HepG2 (cell line): ENCODE measurements at regions not wholly inside any gene's neighbourhood (a gene's known extent, or its start where the extent isn't known, plus 50 kb on each side); places are given as distances from the start of the nearest gene placed in this dataset.

Experiments used
- FOXK1 ChIP-seq: sonication (generic); formaldehyde crosslinking; IDR thresholded peaks from 2 replicates; pipeline ENCODE4 v1.4.0; 2020; ENCODE audit warnings: low read depth, missing genetic modification reagents, borderline replicate concordance
- GATA4 ChIP-seq: sonication (generic); IDR thresholded peaks from 2 replicates; pipeline ENCODE4 v1.6.1; 2016; ENCODE audit warnings: antibody characterized with exemption, low read depth, borderline replicate concordance
- HNRNPLL ChIP-seq: fragments of 200-400 bp; formaldehyde crosslinking; IDR thresholded peaks from 2 replicates; pipeline ENCODE4 v1.6.1; 2017; ENCODE audit warnings: mild to moderate bottlenecking, low read depth, low read length; ENCODE audit not compliant: poor library complexity, severe bottlenecking
- KAT7 ChIP-seq: IDR thresholded peaks from 2 replicates; pipeline ENCODE4 v1.6.1; 2018; ENCODE audit warnings: borderline replicate concordance, missing compliant biosample characterization
- KLF16 ChIP-seq, 2 experiments: sonication (generic) in 1 of 2; formaldehyde crosslinking in 1 of 2; IDR thresholded peaks; 2 replicates each; pipeline versions ENCODE4 v1.6.1 to v1.8.0; 2016 to 2023; ENCODE audit warnings: missing genetic modification reagents in 2 of 2, missing compliant biosample characterization in 1 of 2
- NFE2 ChIP-seq: sonication (generic); formaldehyde crosslinking; IDR thresholded peaks from 2 replicates; pipeline ENCODE4 v1.4.0; 2020; ENCODE audit warnings: missing genetic modification reagents
- NR2F1 ChIP-seq, 2 experiments: fragments of 450-650 bp in 1 of 2; formaldehyde crosslinking in 1 of 2; IDR thresholded peaks; 2 replicates each; pipeline versions ENCODE4 v1.5.0 to v1.6.1; 2016 to 2020; ENCODE audit warnings: mild to moderate bottlenecking in 1 of 2, missing compliant biosample characterization in 1 of 2, missing genetic modification reagents in 1 of 2, moderate library complexity in 1 of 2
- RARA ChIP-seq: IDR thresholded peaks from 2 replicates; pipeline ENCODE4 v1.6.1; 2016; ENCODE audit warnings: missing genetic modification reagents, missing compliant biosample characterization
- SIN3A ChIP-seq: IDR thresholded peaks from 2 replicates; pipeline ENCODE4 v1.6.1; 2011; ENCODE audit warnings: low read depth, mild to moderate bottlenecking, control low read depth, low read length, borderline replicate concordance
- SRY ChIP-seq: sonication (generic); formaldehyde crosslinking; IDR thresholded peaks from 2 replicates; pipeline ENCODE4 v1.8.0; 2022; ENCODE audit warnings: mild to moderate bottlenecking, missing genetic modification reagents
- ZNF33B ChIP-seq: sonication (generic); formaldehyde crosslinking; IDR thresholded peaks from 2 replicates; pipeline ENCODE4 v1.5.1; 2020; ENCODE audit warnings: mild to moderate bottlenecking, missing genetic modification reagents
- ZNF446 ChIP-seq: sonication (generic); formaldehyde crosslinking; IDR thresholded peaks from 2 replicates; pipeline ENCODE4 v1.5.0; 2020; ENCODE audit warnings: mild to moderate bottlenecking, missing genetic modification reagents
- ZNF557 ChIP-seq: sonication (generic); formaldehyde crosslinking; IDR thresholded peaks from 2 replicates; pipeline ENCODE4 v1.4.0; 2020; ENCODE audit warnings: missing genetic modification reagents
- ZNF558 ChIP-seq: sonication (generic); formaldehyde crosslinking; IDR thresholded peaks from 2 replicates; pipeline ENCODE4 v1.9.0; 2022; ENCODE audit warnings: mild to moderate bottlenecking, missing genetic modification reagents, borderline replicate concordance
- ZNF576 ChIP-seq: sonication (generic); formaldehyde crosslinking; IDR thresholded peaks from 2 replicates; pipeline ENCODE4 v1.4.0; 2020; ENCODE audit warnings: mild to moderate bottlenecking, missing genetic modification reagents
- ZNF609 ChIP-seq: sonication (generic); formaldehyde crosslinking; IDR thresholded peaks from 2 replicates; pipeline ENCODE4 v1.4.0; 2020; ENCODE audit warnings: mild to moderate bottlenecking, missing genetic modification reagents, borderline replicate concordance
- ZNF614 ChIP-seq: IDR thresholded peaks from 2 replicates; pipeline ENCODE4 v1.6.1; 2018; ENCODE audit warnings: missing biosample characterization, missing genetic modification reagents, inconsistent platforms, borderline replicate concordance
- TF ChIP-seq, protein P1 (sequence below): sonication (generic); formaldehyde crosslinking; IDR thresholded peaks from 2 replicates; pipeline ENCODE4 v1.4.0; 2020; ENCODE audit warnings: low read depth, missing genetic modification reagents
- TF ChIP-seq, protein P2 (sequence below): sonication (generic); formaldehyde crosslinking; IDR thresholded peaks from 2 replicates; pipeline ENCODE4 v1.4.0; 2020; ENCODE audit warnings: missing genetic modification reagents

DNA sequence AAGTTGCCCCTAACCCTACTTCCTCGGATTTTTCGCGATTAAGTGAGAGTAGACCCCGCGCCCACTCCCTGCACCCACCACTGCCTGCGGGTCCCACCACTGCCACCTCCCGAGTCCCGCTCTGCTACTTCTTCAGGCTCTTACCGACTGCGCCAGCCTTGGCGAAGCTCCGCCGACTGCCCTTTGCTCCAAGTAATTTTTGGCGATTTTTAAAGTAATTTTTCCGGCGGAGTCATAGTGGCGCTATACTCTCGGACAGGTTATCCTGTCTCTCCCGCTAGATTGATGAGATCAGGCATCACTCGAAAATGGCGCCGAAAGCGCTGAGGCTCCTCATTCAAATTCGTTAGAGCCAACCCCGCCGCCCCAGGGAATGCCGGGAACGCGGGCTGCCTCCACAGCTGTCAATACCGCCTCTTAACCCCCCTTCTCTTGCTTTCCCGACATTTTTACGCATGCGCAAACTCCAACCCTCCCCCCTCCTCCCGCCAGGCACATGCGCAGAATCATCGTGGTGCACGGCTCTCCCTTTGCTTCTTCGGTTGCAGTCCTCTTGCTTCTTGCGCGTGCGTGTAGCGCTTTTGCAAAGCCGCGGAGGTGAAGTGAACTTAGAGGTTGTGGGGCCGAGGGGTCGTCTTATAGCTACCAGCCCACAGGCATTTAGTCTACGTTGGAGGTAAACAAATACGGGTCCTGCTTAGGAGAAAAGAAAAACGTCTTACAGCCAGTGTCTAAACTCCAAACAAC lies 66.6 kb downstream of the KCNRG start (continued):
- TF ChIP-seq, protein P1, sequence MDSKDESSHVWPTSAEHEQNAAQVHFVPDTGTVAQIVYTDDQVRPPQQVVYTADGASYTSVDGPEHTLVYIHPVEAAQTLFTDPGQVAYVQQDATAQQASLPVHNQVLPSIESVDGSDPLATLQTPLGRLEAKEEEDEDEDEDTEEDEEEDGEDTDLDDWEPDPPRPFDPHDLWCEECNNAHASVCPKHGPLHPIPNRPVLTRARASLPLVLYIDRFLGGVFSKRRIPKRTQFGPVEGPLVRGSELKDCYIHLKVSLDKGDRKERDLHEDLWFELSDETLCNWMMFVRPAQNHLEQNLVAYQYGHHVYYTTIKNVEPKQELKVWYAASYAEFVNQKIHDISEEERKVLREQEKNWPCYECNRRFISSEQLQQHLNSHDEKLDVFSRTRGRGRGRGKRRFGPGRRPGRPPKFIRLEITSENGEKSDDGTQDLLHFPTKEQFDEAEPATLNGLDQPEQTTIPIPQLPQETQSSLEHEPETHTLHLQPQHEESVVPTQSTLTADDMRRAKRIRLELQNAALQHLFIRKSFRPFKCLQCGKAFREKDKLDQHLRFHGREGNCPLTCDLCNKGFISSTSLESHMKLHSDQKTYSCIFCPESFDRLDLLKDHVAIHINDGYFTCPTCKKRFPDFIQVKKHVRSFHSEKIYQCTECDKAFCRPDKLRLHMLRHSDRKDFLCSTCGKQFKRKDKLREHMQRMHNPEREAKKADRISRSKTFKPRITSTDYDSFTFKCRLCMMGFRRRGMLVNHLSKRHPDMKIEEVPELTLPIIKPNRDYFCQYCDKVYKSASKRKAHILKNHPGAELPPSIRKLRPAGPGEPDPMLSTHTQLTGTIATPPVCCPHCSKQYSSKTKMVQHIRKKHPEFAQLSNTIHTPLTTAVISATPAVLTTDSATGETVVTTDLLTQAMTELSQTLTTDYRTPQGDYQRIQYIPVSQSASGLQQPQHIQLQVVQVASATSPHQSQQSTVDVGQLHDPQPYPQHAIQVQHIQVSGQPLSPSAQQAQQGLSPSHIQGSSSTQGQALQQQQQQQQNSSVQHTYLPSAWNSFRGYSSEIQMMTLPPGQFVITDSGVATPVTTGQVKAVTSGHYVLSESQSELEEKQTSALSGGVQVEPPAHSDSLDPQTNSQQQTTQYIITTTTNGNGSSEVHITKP (CRISPR knock-in tag): 0 out of 2 replicates have a peak, but pooled peaks have one; percentile 19
- TF ChIP-seq GATA4 (no peak), HNRNPLL (no peak), ZNF446 (no peak), SRY (no peak), NFE2 (no peak), FOXK1 (peak; percentile 86), ZNF557 (no peak), ZNF576 (no peak), ZNF33B (CRISPR knock-in tag) (0 out of 2 replicates have a peak, but pooled peaks have one; percentile 6), NR2F1 (CRISPR knock-in tag; IDR thresholded peaks at IDR 0.05) (no peak), RARA (CRISPR knock-in tag) (no peak), ZNF558 (CRISPR knock-in tag) (no peak), ZNF614 (CRISPR knock-in tag) (0 out of 2 replicates have a peak, but pooled peaks have one; percentile 21), SIN3A (peak; percentile 86; the same call in 1 of the 2 replicates), KLF16 (CRISPR knock-in tag; IDR thresholded peaks at IDR 0.05) (peak in 1 of 2 experiments; percentile 48; a peak in 1 of 4 replicates), KAT7 (CRISPR knock-in tag) (no peak), ZNF609 (CRISPR knock-in tag) (peak; percentile 4; the same call in 1 of the 2 replicates)
- TF ChIP-seq, protein P2, sequence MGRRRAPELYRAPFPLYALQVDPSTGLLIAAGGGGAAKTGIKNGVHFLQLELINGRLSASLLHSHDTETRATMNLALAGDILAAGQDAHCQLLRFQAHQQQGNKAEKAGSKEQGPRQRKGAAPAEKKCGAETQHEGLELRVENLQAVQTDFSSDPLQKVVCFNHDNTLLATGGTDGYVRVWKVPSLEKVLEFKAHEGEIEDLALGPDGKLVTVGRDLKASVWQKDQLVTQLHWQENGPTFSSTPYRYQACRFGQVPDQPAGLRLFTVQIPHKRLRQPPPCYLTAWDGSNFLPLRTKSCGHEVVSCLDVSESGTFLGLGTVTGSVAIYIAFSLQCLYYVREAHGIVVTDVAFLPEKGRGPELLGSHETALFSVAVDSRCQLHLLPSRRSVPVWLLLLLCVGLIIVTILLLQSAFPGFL: no peak
